SK-N-SH (cell line): ENCODE measurements at regions not wholly inside any gene's neighbourhood (a gene's known extent, or its start where the extent isn't known, plus 50 kb on each side); places are given as distances from the start of the nearest gene placed in this dataset.

Experiments
- CTCF ChIA-PET: fragments of 300-600, 350-600 bp; formaldehyde crosslinking; extraction: SDS; loops from one replicate; lab custom pipeline; 2021; lab: Yijun Ruan, JAX
- POLR2A ChIA-PET: fragments of 350-600 bp; sonication (Branson Sonifier 250); formaldehyde crosslinking; extraction: SDS; loops from one replicate; lab custom pipeline; 2020; ENCODE audit warnings: antibody characterized with exemption, inconsistent platforms; lab: Yijun Ruan, JAX
- DNase-seq: peaks from one replicate; pipeline ENCODE4 v3.0.0; 2012
- H2AFZ ChIP-seq: fragments of 200-600 bp; sonication (generic); 2 replicates; pipeline ENCODE4 v1.8.1; 2016; ENCODE audit warnings: antibody characterized with exemption, mild to moderate bottlenecking, low read depth
- H3F3A ChIP-seq: fragments of 200-600 bp; sonication (generic); replicated peaks from 2 replicates; pipeline ENCODE3; 2016; ENCODE audit warnings: antibody characterized with exemption, mild to moderate bottlenecking; ENCODE audit not compliant: insufficient read depth
- H3K27ac ChIP-seq, 2 experiments: fragments of 200-500 bp in 1 of 2; fragments of 200-600 bp in 1 of 2; sonication (Bioruptor generic) in 1 of 2; sonication (generic), shearing (Covaris generic) in 1 of 2; 2 replicates each; pipeline versions ENCODE4 v1.5.1 to v1.6.1; 2014 to 2016; ENCODE audit warnings: low read depth in 2 of 2, inconsistent platforms in 1 of 2, low read length in 1 of 2, mild to moderate bottlenecking in 1 of 2, mixed read lengths in 1 of 2
- H3K27me3 ChIP-seq: fragments of 200-600 bp; sonication (generic), shearing (Covaris generic); 2 replicates; pipeline ENCODE4 v1.6.1; 2016; ENCODE audit warnings: mixed run types; ENCODE audit not compliant: insufficient read depth
- H3K36me3 ChIP-seq, 2 experiments: fragments of 200-500 bp in 1 of 2; fragments of 200-600 bp in 1 of 2; sonication (Bioruptor generic) in 1 of 2; sonication (generic) in 1 of 2; replicated peaks in 1 of 2; 2 replicates each; pipeline versions ENCODE3 to v1.5.1; 2014 to 2016; ENCODE audit warnings: low read length in 1 of 2, mild to moderate bottlenecking in 1 of 2; ENCODE audit not compliant: insufficient read depth in 2 of 2, control insufficient read depth in 1 of 2
- H3K4me1 ChIP-seq, 2 experiments: fragments of 200-500 bp in 1 of 2; fragments of 200-600 bp in 1 of 2; sonication (Bioruptor generic) in 1 of 2; sonication (generic), shearing (Covaris generic) in 1 of 2; 2 replicates each; pipeline versions ENCODE4 v1.5.1 to v1.6.1; 2014 to 2016; ENCODE audit warnings: low read depth in 1 of 2, low read length in 1 of 2, mixed run types in 1 of 2; ENCODE audit not compliant: insufficient read depth in 2 of 2, control insufficient read depth in 1 of 2
- H3K4me2 ChIP-seq: fragments of 200-600 bp; sonication (generic), shearing (Covaris generic); 2 replicates; pipeline ENCODE4 v1.6.1; 2017; ENCODE audit warnings: mixed run types
- H3K4me3 ChIP-seq, 2 experiments: fragments of 200-500 bp in 1 of 2; fragments of 200-600 bp in 1 of 2; sonication (Bioruptor generic) in 1 of 2; sonication (generic), shearing (Covaris generic) in 1 of 2; 2 replicates each; pipeline versions ENCODE4 v1.5.1 to v1.8.1; 2014 to 2016; ENCODE audit warnings: low read depth in 2 of 2, inconsistent platforms in 1 of 2, low read length in 1 of 2, mild to moderate bottlenecking in 1 of 2, mixed read lengths in 1 of 2, moderate library complexity in 1 of 2
- H3K79me2 ChIP-seq: fragments of 200-600 bp; sonication (generic); 2 replicates; pipeline ENCODE4 v1.8.1; 2017; ENCODE audit warnings: mild to moderate bottlenecking; ENCODE audit not compliant: insufficient read depth
- H3K9ac ChIP-seq: fragments of 200-600 bp; sonication (generic); 2 replicates; pipeline ENCODE4 v1.6.1; 2017; ENCODE audit warnings: mixed run types
- H3K9me2 ChIP-seq: fragments of 200-600 bp; sonication (generic); 2 replicates; pipeline ENCODE4 v1.6.1; 2017; ENCODE audit warnings: mixed run types
- H3K9me3 ChIP-seq: fragments of 200-600 bp; sonication (generic); 2 replicates; pipeline ENCODE4 v1.6.1; 2017; ENCODE audit warnings: mixed run types, mild to moderate bottlenecking, moderate library complexity
- H4K20me1 ChIP-seq: fragments of 200-600 bp; sonication (generic); 2 replicates; pipeline ENCODE4 v1.6.1; 2017; ENCODE audit warnings: mild to moderate bottlenecking, mixed run types; ENCODE audit not compliant: insufficient read depth
- CHD2 ChIP-seq: fragments of 150-350 bp; IDR thresholded peaks from 2 replicates; pipeline ENCODE4 v1.6.1; 2018; ENCODE audit warnings: low read length; ENCODE audit not compliant: partially characterized antibody
- ELF1 ChIP-seq: IDR thresholded peaks from 2 replicates; pipeline ENCODE4 v1.4.0; 2012
- EZH2phosphoT487 ChIP-seq: fragments of 200-600 bp; sonication (generic); IDR thresholded peaks from 2 replicates; pipeline ENCODE4 v1.6.1; 2017; ENCODE audit warnings: low read depth, mixed run types, mild to moderate bottlenecking, antibody characterized with exemption, moderate library complexity, borderline replicate concordance
- FOSL2 ChIP-seq: IDR thresholded peaks from 2 replicates; pipeline ENCODE4 v1.4.0; 2012; ENCODE audit warnings: low read depth, mild to moderate bottlenecking, moderate library complexity, borderline replicate concordance
- GABPA ChIP-seq: IDR thresholded peaks from 2 replicates; pipeline ENCODE4 v1.4.0; 2012; ENCODE audit warnings: low read depth, mild to moderate bottlenecking
- IRF3 ChIP-seq: fragments of 150-350 bp; IDR thresholded peaks from 2 replicates; pipeline ENCODE4 v1.6.1; 2016; ENCODE audit warnings: mild to moderate bottlenecking, low read depth, low read length
- MAX ChIP-seq: IDR thresholded peaks from 2 replicates; pipeline ENCODE4 v1.4.0; 2012; ENCODE audit warnings: low read depth
- MEF2A ChIP-seq: IDR thresholded peaks from 2 replicates; pipeline ENCODE4 v1.4.0; 2012; ENCODE audit warnings: low read depth, borderline replicate concordance
- MXI1 ChIP-seq: IDR thresholded peaks from 2 replicates; pipeline ENCODE4 v1.6.1; 2012; ENCODE audit warnings: mild to moderate bottlenecking, low read depth, low read length, improper control_type of control experiment
- NRF1 ChIP-seq: IDR thresholded peaks from 2 replicates; pipeline ENCODE4 v1.6.1; 2012; ENCODE audit warnings: low read depth, mild to moderate bottlenecking, low read length
- POLR2AphosphoS5 ChIP-seq: IDR thresholded peaks from 2 replicates; pipeline ENCODE4 v1.6.1; 2012; ENCODE audit warnings: low read depth, low read length
- RAD21 ChIP-seq: IDR thresholded peaks from 2 replicates; pipeline ENCODE4 v1.6.1; 2012; ENCODE audit warnings: mild to moderate bottlenecking, low read length
- REST ChIP-seq: IDR thresholded peaks from 2 replicates; pipeline ENCODE4 v1.6.1; 2012; ENCODE audit warnings: mild to moderate bottlenecking, low read depth, low read length, moderate library complexity
- SIN3A ChIP-seq: IDR thresholded peaks from 2 replicates; pipeline ENCODE4 v1.6.1; 2012; ENCODE audit warnings: low read depth, mild to moderate bottlenecking, low read length, moderate library complexity, borderline replicate concordance
- TCF12 ChIP-seq: IDR thresholded peaks from 2 replicates; pipeline ENCODE4 v1.4.0; 2012
- TEAD4 ChIP-seq: IDR thresholded peaks from 2 replicates; pipeline ENCODE4 v1.4.0; 2012; ENCODE audit warnings: mild to moderate bottlenecking, borderline replicate concordance; ENCODE audit not compliant: insufficient read depth
- USF1 ChIP-seq: IDR thresholded peaks from 2 replicates; pipeline ENCODE4 v1.4.0; 2012; ENCODE audit warnings: low read depth, borderline replicate concordance
- WGBS: methylation state at CpG from one replicate; pipeline ENCODE4 v1.1.6; 2017; ENCODE audit warnings: low lambda C conversion rate; 5-methylcytosine and 5-hydroxymethylcytosine counted together
- TF ChIP-seq, protein P1 (sequence below): IDR thresholded peaks from 2 replicates; pipeline ENCODE4; 2012

- Histone ChIP-seq H4K20me1 (no peaks in the 10 kb centered on the region), H3K4me1 (no peaks in the 10 kb centered on the region), H3K4me2 (no peak overlapping the region), H2AFZ (no peak overlapping the region)
- ChIA-PET CTCF (no interaction called here), POLR2A (no interaction called here)
- no peak for TF ChIP-seq SIN3A
- no peak for TF ChIP-seq IRF3
- TF ChIP-seq RAD21 = no peak
- TF ChIP-seq POLR2AphosphoS5 = no peak
- TF ChIP-seq USF1 = no peak
- TF ChIP-seq FOSL2 = no peak
- TF ChIP-seq NRF1 = no peak
- TF ChIP-seq MAX = no peak
- TF ChIP-seq EZH2phosphoT487 = no peak
- no peak for TF ChIP-seq REST
- TF ChIP-seq, protein P1, sequence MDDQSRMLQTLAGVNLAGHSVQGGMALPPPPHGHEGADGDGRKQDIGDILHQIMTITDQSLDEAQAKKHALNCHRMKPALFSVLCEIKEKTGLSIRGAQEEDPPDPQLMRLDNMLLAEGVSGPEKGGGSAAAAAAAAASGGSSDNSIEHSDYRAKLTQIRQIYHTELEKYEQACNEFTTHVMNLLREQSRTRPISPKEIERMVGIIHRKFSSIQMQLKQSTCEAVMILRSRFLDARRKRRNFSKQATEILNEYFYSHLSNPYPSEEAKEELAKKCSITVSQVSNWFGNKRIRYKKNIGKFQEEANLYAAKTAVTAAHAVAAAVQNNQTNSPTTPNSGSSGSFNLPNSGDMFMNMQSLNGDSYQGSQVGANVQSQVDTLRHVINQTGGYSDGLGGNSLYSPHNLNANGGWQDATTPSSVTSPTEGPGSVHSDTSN = no peak
- no peak for TF ChIP-seq TCF12
- TF ChIP-seq CHD2 = no peak
- TF ChIP-seq TEAD4 = no peak
- no peak for TF ChIP-seq ELF1
- no peak for TF ChIP-seq MEF2A
- no peak for TF ChIP-seq GABPA
- no peak for TF ChIP-seq MXI1
- TF ChIP-seq, all 33 proteins: peak for 0
- no peak for DNase-seq
- no peak overlapping the region for H3K27ac ChIP-seq
- H3K9ac ChIP-seq = no peak overlapping the region
- no peaks in the 10 kb centered on the region for H3K9me2 ChIP-seq
- H3K4me3 ChIP-seq = no peak overlapping the region
- 29% methylated on average over 3 of the region's 7 CpGs for WGBS
- no peaks in the 10 kb centered on the region for H3F3A ChIP-seq
- no peaks in the 10 kb centered on the region for H3K36me3 ChIP-seq
- no peaks in the 10 kb centered on the region; the same call in none of the 2 replicates for H3K27me3 ChIP-seq
- no peaks in the 10 kb centered on the region for H3K9me3 ChIP-seq
- no peaks in the 10 kb centered on the region for H3K79me2 ChIP-seq
Measured at GRCh38 chr22:47286590-47286989, 524.1 kb downstream of the TBC1D22A start.
